Fibroblast of mammary gland (primary cell): ENCODE measurements at regions not wholly inside any gene's neighbourhood (a gene's known extent, or its start where the extent isn't known, plus 50 kb on each side); places are given as distances from the start of the nearest gene placed in this dataset.

Source experiments
- DNase-seq: peaks from one replicate; pipeline ENCODE4 v3.0.0-alpha.2; 2010; ENCODE audit warnings: low read depth
- H3K4me3 ChIP-seq: 2 replicates; pipeline ENCODE4 v1.5.1; 2011; ENCODE audit warnings: low read depth, mild to moderate bottlenecking, low read length, moderate library complexity; ENCODE audit not compliant: control insufficient read depth
- CTCF ChIP-seq: conservative IDR thresholded peaks from 2 replicates; pipeline ENCODE4 v1.5.1; 2011; ENCODE audit warnings: low read depth, low read length, inconsistent platforms; ENCODE audit not compliant: control insufficient read depth, insufficient read depth

DNA sequence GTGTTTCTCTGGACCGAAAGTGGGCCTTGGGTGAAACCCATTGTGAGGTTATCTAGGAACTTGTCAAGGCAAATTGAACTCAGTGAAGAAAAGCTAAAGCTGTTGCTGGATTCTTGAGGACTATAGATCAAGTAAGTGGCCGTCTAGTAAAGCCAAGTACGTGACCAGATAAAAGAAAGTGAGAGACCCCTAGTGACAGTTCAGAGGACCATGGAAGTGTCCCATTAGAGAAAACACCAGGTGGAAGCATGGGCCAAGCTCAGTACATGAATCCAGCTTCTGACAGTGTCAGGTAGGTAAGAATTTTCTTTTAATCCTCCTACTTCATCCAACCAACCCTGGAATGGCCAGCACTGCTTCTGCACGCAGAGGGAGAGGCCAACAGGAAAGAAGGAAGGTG, 349.3 kb upstream of the RGMA start:
- DNase-seq = no peak
- no peak for TF ChIP-seq CTCF
- H3K4me3 ChIP-seq = no peak overlapping the region

- H3K4me3 ChIP-seq = no peak overlapping the region
- no peak for TF ChIP-seq CTCF
- DNase-seq = no peak
Measured at GRCh38 chr15:93432474-93432873, 343.5 kb upstream of the RGMA start.

- no peak overlapping the region for H3K4me3 ChIP-seq
- no peak for TF ChIP-seq CTCF
- DNase-seq = no peak
Measured at GRCh38 chr15:93428807-93429351, 339.9 kb upstream of the RGMA start.

GRCh38 chr15:93428150-93428549, 339.1 kb upstream of the RGMA start:
- TF ChIP-seq CTCF = no peak
- H3K4me3 ChIP-seq = no peak overlapping the region
- DNase-seq = no peak

DNA sequence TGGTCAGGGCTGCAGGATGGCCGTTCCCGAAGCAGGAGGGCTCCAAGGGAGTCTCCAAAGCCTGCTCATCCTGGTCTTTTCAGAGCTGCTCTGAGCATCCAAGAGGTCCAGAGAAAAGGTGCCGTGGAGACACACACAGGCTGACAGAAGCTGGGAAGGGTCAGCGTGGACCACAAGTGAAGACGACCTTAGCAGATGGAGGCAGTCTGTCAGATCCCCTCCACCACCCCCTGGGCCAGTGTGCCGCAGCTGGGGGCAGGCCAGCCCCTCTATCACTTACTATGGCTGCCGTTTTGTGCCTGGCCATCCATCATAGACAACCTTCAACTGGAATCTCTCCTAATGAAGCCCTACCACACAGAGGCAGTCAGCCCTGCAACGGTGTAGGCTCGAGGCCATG, 335.1 kb upstream of the RGMA start:
- TF ChIP-seq CTCF = no peak
- H3K4me3 ChIP-seq = no peak overlapping the region
- no peak for DNase-seq

DNA sequence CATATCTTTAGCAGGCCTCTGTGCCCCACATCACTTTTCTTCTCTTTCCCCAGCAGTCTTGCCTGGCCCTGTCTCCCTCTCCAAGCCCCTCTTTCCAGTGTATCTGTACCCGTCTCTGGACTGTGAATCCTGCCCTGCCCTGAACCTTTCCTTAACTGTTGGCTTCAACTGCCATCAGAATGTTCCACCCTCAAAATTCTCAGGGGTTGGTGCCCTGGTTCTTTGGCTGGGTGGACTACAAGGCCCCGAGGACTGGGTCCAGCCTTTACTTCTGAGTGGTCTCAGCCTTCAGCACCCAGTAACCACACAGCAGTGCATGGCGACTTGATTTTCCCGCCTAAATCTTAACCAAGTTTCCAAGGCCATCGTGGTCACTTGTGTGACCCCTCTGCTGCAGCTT, 333.5 kb upstream of the RGMA start:
- no peak overlapping the region for H3K4me3 ChIP-seq
- no peak for DNase-seq
- no peak for TF ChIP-seq CTCF

GRCh38 chr15:93420477-93420876, 331.5 kb upstream of the RGMA start:
- no peak overlapping the region for H3K4me3 ChIP-seq
- no peak for DNase-seq
- no peak for TF ChIP-seq CTCF
